GM19452 (cell line): ENCODE measurements at regions not wholly inside any gene's neighbourhood (a gene's known extent, or its start where the extent isn't known, plus 50 kb on each side); places are given as distances from the start of the nearest gene placed in this dataset.

Experiments
- ATAC-seq: cut with Tn5 transposase; IDR thresholded peaks from one replicate; pipeline ENCODE4 v1.9.1; 2021; ENCODE audit not compliant: unreplicated experiment

- no peak for ATAC-seq
Observed at GRCh38 chr1:244192325-244192724, 141.2 kb downstream of the ZBTB18 start.

- ATAC-seq, result no peak
Observed at GRCh38 chr1:244196571-244197285, 145.6 kb downstream of the ZBTB18 start.

GRCh38 chr1:244197851-244198375 lies 146.8 kb downstream of the ZBTB18 start:
- no peak for ATAC-seq

- no peak for ATAC-seq
Observed at GRCh38 chr1:244199902-244200301, 148.8 kb downstream of the ZBTB18 start.

GRCh38 chr1:244200596-244200995 lies 149.5 kb downstream of the ZBTB18 start:
- ATAC-seq, result no peak

- no peak for ATAC-seq
Observed at GRCh38 chr1:244201750-244202149, 150.7 kb downstream of the ZBTB18 start.

GRCh38 chr1:244204004-244204403 lies 152.9 kb downstream of the ZBTB18 start:
- no peak for ATAC-seq

- ATAC-seq, result no peak
Observed at GRCh38 chr1:244205171-244205570, 154.1 kb downstream of the ZBTB18 start.

DNA sequence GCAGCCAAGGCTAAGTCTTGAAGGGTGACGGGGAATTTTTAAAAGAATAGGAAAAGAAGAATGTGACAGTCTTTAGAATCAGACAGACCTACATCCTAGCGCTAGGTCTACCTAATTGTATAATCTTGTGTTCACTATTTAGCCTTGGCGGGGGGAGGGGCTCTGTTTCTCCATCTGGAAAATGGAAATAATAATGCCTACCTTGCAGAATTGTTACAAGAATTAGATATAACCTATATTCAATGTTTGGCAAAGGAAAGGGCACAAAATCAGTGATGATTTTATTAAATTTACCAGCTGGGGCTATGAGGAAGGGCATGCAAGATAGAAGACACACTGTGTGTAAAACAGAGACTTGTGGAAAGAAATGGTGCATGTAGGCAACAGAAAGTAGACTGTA lies 154.8 kb downstream of the ZBTB18 start:
- ATAC-seq, result no peak

DNA sequence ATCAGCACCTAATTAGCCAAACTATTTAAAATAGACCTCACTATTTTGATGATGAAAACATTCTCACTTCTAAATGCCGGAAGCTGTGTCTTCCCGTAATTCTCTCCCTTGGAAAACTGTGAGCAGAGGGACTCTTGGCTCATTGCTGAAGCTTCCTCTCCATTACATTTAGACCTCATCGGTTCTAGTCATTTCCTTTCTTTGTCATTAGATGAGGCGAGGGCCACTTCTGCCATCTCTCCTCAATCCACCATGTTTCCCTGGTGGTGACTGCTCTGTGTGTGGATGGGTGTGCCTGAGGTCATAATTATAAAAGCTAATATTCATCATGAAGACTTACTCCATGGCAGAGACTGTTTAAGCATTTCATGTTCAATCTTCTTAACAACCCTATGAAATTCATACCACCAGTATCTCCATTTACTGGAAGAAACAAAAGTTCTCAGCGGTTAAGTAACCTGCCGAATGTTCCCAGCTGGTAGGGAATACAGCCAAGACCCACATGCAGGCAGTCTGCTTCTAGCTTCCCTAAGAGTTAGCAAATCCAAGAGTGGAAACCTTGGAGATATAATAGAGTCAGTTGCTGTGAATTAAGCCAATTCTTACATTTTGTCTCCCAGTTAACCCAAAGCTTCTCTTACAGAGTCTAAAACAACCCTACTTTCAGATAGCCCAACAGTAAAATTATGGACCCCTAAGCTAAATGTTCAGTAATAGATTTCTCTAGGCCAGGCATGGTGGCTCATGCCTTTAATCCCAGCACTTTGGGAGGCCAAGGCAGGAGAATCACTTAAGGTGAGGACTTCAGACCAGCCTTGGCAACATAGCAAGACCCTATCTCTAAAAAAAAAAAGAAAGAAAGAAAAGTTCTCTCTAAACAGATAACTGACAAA lies 156.2 kb downstream of the ZBTB18 start:
- no peak for ATAC-seq

GRCh38 chr1:244207935-244208244 lies 156.8 kb downstream of the ZBTB18 start:
- no peak for ATAC-seq

GRCh38 chr1:244209955-244210354 lies 158.9 kb downstream of the ZBTB18 start:
- ATAC-seq, result no peak

- ATAC-seq, result no peak
Observed at GRCh38 chr1:244210884-244211558, 159.9 kb downstream of the ZBTB18 start.

GRCh38 chr1:244211559-244211944 lies 160.5 kb downstream of the ZBTB18 start:
- no peak for ATAC-seq

- ATAC-seq, result no peak
Observed at GRCh38 chr1:244212219-244212618, 161.1 kb downstream of the ZBTB18 start.

DNA sequence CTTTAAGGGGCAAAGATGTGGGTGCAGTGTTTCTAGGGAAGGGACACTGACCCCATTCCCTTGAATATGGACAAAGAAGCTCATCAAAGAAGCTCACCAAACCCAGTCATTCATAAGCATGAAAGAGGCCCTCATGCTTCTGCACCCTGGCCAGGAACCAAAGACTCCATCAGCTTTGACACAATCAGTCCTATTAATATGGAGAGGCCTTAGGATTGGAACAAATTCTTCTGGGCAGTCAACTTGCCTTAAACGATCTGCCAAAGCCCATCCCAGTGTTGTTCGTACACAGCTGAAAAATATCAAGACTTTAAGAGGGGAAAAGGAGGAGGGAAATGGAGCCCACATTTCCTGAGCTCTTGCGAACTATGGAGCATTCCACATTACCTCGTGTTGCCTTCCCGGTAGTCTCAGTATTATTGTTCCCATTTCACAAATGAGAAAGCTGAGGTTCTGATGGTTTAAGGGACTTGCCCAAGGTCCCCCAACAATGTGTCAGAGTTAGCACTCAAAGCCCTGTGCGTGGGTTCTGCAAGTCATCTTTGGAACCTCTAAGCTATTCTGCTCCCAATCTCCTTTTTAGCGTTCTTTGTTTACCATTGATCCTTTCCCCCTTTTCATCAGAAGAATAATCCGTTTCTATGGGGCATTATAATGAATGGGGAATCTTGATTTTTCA lies 161.9 kb downstream of the ZBTB18 start:
- no peak for ATAC-seq

- no peak for ATAC-seq
Observed at GRCh38 chr1:244214009-244214967, 163.2 kb downstream of the ZBTB18 start.

DNA sequence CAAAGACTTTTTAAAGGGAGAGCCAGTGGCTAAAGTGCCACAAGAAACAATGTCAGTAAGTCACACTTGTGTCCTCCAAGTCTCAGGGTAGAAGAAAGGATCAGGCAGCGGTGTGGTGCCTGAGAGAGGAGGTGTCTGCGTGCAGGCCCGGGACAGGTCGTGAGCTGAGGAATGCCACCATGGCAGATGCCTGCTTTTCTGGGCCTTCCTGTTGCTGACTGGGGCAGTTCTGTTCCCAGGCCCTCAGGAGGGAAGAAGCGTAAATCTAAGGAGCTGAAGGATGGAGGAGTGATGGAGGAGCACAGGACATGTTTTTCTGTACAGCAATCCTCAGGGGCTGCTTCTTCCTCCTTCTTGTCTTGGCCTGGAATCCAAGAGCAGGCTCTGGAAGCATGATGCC lies 165.8 kb downstream of the ZBTB18 start:
- no peak for ATAC-seq

DNA sequence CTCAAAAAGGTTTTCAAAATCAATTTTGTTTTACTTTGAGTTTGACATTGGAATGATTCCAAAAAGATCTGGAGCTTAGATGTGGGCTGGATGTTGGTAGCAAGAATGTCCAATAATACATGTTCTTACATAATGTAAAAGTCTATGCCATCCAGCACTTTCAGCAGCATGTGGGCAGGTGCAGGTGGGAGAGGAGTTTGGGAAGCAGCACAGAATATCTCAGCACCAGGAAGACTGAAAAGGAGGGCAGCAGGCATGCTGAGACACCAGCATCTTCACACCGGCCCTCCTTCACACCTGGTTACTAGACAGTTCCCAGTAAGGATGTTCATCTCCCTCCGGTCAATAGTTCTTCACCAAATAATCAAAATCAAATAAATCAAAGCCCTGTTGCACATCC lies 166.6 kb downstream of the ZBTB18 start:
- no peak for ATAC-seq

GRCh38 chr1:244218220-244218619 lies 167.1 kb downstream of the ZBTB18 start:
- ATAC-seq, result no peak
